GM12878 (cell line): ENCODE measurements at regions not wholly inside any gene's neighbourhood (a gene's known extent, or its start where the extent isn't known, plus 50 kb on each side); places are given as distances from the start of the nearest gene placed in this dataset.

Experiments used
- POLR2A ChIP-seq: IDR thresholded peaks from 2 replicates; pipeline ENCODE4 v1.6.1; 2011; ENCODE audit warnings: low read depth, mild to moderate bottlenecking, low read length
- POLR2AphosphoS5 ChIP-seq: IDR thresholded peaks from 2 replicates; pipeline ENCODE4 v1.6.1; 2011; ENCODE audit warnings: mild to moderate bottlenecking, low read length, inconsistent platforms
- SPI1 ChIP-seq: IDR thresholded peaks from 2 replicates; pipeline ENCODE4 v1.6.1; 2011; ENCODE audit warnings: low read depth, mild to moderate bottlenecking, low read length, moderate library complexity, borderline replicate concordance; ENCODE audit not compliant: insufficient read depth
- TAF1 ChIP-seq: IDR thresholded peaks from 2 replicates; pipeline ENCODE4 v1.6.1; 2011; ENCODE audit warnings: mild to moderate bottlenecking, low read depth, low read length, borderline replicate concordance

- TF ChIP-seq SPI1 (no peak), TAF1 (no peak), POLR2AphosphoS5 (no peak), POLR2A (no peak)
Observed at GRCh38 chr12:107495604-107496003, 190.0 kb upstream of the PWP1 start.
